IMR-90 (cell line): ENCODE measurements at regions not wholly inside any gene's neighbourhood (a gene's known extent, or its start where the extent isn't known, plus 50 kb on each side); places are given as distances from the start of the nearest gene placed in this dataset.

ENCODE experiments used
- ATAC-seq: fragments of 200-7000 bp; cut with Tn5 transposase; 2 replicates; pipeline ENCODE4 v1.9.1; 2020; ENCODE audit warnings: low read depth, mild to moderate bottlenecking, moderate library complexity
- BruUV-seq: library from RNA; stranded (reverse); fragments of 400-500 nt; replicated peaks from 2 replicates; lab custom pipeline; 2021; lab: Mats Ljungman, UMichigan
- CTCF ChIA-PET: fragments of 300-600 bp; formaldehyde crosslinking; extraction: SDS; loops from one replicate; lab custom pipeline; 2021; ENCODE audit warnings: antibody characterized with exemption; lab: Yijun Ruan, JAX
- POLR2A ChIA-PET: fragments of 300-600 bp; sonication (Branson Sonifier 250); formaldehyde crosslinking; loops from one replicate; lab custom pipeline; 2022; ENCODE audit warnings: antibody characterized with exemption; ENCODE audit not compliant: unreplicated experiment; lab: Charles Lee
- DNase-seq: peaks from one replicate; pipeline ENCODE4 v3.0.0; 2013
- H2AFZ ChIP-seq: replicated peaks from 2 replicates; pipeline ENCODE3; 2013; ENCODE audit warnings: low read length, mild to moderate bottlenecking; ENCODE audit not compliant: poor library complexity
- H2AK5ac ChIP-seq: 2 replicates; pipeline ENCODE4 v1.6.1; 2013; ENCODE audit warnings: low read depth, low read length, inconsistent platforms
- H2AK9ac ChIP-seq: replicated peaks from 2 replicates; pipeline ENCODE3; 2013; ENCODE audit warnings: mild to moderate bottlenecking, low read depth, low read length, moderate library complexity; ENCODE audit not compliant: poor library complexity
- H2BK120ac ChIP-seq: 2 replicates; pipeline ENCODE4 v1.6.1; 2013; ENCODE audit warnings: low read depth, low read length, inconsistent platforms
- H2BK15ac ChIP-seq: 3 replicates; pipeline ENCODE4 v1.6.1; 2013; ENCODE audit warnings: low read depth, low read length, inconsistent platforms
- H2BK20ac ChIP-seq: 2 replicates; pipeline ENCODE4 v1.6.1; 2013; ENCODE audit warnings: low read depth, mild to moderate bottlenecking, inconsistent platforms, low read length, moderate library complexity
- H2BK5ac ChIP-seq: 2 replicates; pipeline ENCODE4 v1.6.1; 2013; ENCODE audit warnings: mild to moderate bottlenecking, low read depth, low read length, inconsistent platforms; ENCODE audit not compliant: poor library complexity, severe bottlenecking
- H3K14ac ChIP-seq: replicated peaks from 2 replicates; pipeline ENCODE4 v1.6.1; 2013; ENCODE audit warnings: low read depth, low read length, inconsistent platforms
- H3K18ac ChIP-seq: 2 replicates; pipeline ENCODE4 v1.6.1; 2013; ENCODE audit warnings: low read depth, low read length, control low read depth
- H3K23ac ChIP-seq: 2 replicates; pipeline ENCODE4 v1.6.1; 2013; ENCODE audit warnings: low read depth, low read length, inconsistent platforms
- H3K27ac ChIP-seq: 2 replicates; pipeline ENCODE4 v1.5.1; 2013; ENCODE audit warnings: mild to moderate bottlenecking, control low read depth, low read length; ENCODE audit not compliant: insufficient read depth
- H3K27me3 ChIP-seq: 2 replicates; pipeline ENCODE4 v1.6.1; 2013; ENCODE audit warnings: low read length; ENCODE audit not compliant: control insufficient read depth, insufficient read depth
- H3K36me3 ChIP-seq: 2 replicates; pipeline ENCODE4 v1.6.1; 2013; ENCODE audit warnings: low read length, mixed read lengths; ENCODE audit not compliant: control insufficient read depth, insufficient read depth
- H3K4ac ChIP-seq: 2 replicates; pipeline ENCODE4 v1.6.1; 2013; ENCODE audit warnings: low read depth, low read length, inconsistent platforms
- H3K4me1 ChIP-seq: 2 replicates; pipeline ENCODE4 v1.6.1; 2013; ENCODE audit warnings: low read length, mixed read lengths; ENCODE audit not compliant: control insufficient read depth, insufficient read depth
- H3K4me2 ChIP-seq: 2 replicates; pipeline ENCODE4 v1.6.1; 2013; ENCODE audit warnings: low read depth, mild to moderate bottlenecking, control low read depth, low read length, moderate library complexity
- H3K4me3 ChIP-seq: 2 replicates; pipeline ENCODE4 v1.5.1; 2013; ENCODE audit warnings: low read depth, mild to moderate bottlenecking, control low read depth, low read length, moderate library complexity; ENCODE audit not compliant: insufficient read depth
- H3K56ac ChIP-seq: 2 replicates; pipeline ENCODE4 v1.6.1; 2013; ENCODE audit warnings: low read length, inconsistent platforms; ENCODE audit not compliant: insufficient read depth; ENCODE audit errors: extremely low read depth
- H3K79me1 ChIP-seq, 2 experiments: 2 replicates each; pipeline ENCODE4 v1.6.1; 2013; ENCODE audit warnings: low read length in 2 of 2, inconsistent platforms in 1 of 2, low read depth in 1 of 2
- H3K9ac ChIP-seq: 2 replicates; pipeline ENCODE4 v1.6.1; 2013; ENCODE audit warnings: low read depth, low read length, control low read depth
- H3K9me1 ChIP-seq: 2 replicates; pipeline ENCODE4 v1.6.1; 2013; ENCODE audit warnings: low read length, inconsistent platforms; ENCODE audit not compliant: insufficient read depth
- H3K9me3 ChIP-seq: 2 replicates; pipeline ENCODE4 v1.6.1; 2013; ENCODE audit warnings: low read length; ENCODE audit not compliant: control insufficient read depth, insufficient read depth
- H4K20me1 ChIP-seq: 2 replicates; pipeline ENCODE4 v1.6.1; 2013; ENCODE audit warnings: low read length, inconsistent platforms; ENCODE audit not compliant: insufficient read depth
- H4K5ac ChIP-seq: 2 replicates; pipeline ENCODE4 v1.6.1; 2013; ENCODE audit warnings: mild to moderate bottlenecking, low read depth, low read length, control low read depth
- H4K8ac ChIP-seq, 2 experiments: 2 replicates each; pipeline ENCODE4 v1.6.1; 2013; ENCODE audit warnings: low read depth in 2 of 2, low read length in 2 of 2, control low read depth in 1 of 2, inconsistent platforms in 1 of 2
- H4K91ac ChIP-seq: 2 replicates; pipeline ENCODE4 v1.6.1; 2013; ENCODE audit warnings: low read depth, low read length, inconsistent platforms; ENCODE audit not compliant: insufficient read depth
- BHLHE40 ChIP-seq: fragments of 150-350 bp; IDR thresholded peaks from 2 replicates; pipeline ENCODE4 v1.6.1; 2016; ENCODE audit warnings: mild to moderate bottlenecking, low read depth, low read length
- CHD1 ChIP-seq: IDR thresholded peaks from 2 replicates; pipeline ENCODE4 v1.6.1; 2012; ENCODE audit warnings: low read depth, low read length, improper control_type of control experiment
- FOS ChIP-seq: fragments of 150-350 bp; IDR thresholded peaks from 2 replicates; pipeline ENCODE4 v1.6.1; 2016; ENCODE audit warnings: low read depth, low read length
- MAFK ChIP-seq: IDR thresholded peaks from 2 replicates; pipeline ENCODE4 v1.6.1; 2012; ENCODE audit warnings: low read depth, low read length, improper control_type of control experiment
- MXI1 ChIP-seq: IDR thresholded peaks from 2 replicates; pipeline ENCODE4 v1.6.1; 2012; ENCODE audit warnings: low read depth, mild to moderate bottlenecking, low read length, moderate library complexity, borderline replicate concordance
- NFE2L2 ChIP-seq: fragments of 150-350 bp; IDR thresholded peaks from 2 replicates; pipeline ENCODE4 v1.6.1; 2016; ENCODE audit warnings: low read depth, mild to moderate bottlenecking, low read length
- RAD21 ChIP-seq: IDR thresholded peaks from 2 replicates; pipeline ENCODE4 v1.6.1; 2012; ENCODE audit warnings: low read length, improper control_type of control experiment
- WGBS, 2 experiments: methylation state at CpG; one replicate each; pipeline versions ENCODE4 v1.1.5 to v1.1.7; 2013; ENCODE audit warnings: missing lambda C conversion rate in 2 of 2; ENCODE audit not compliant: insufficient read length in 1 of 2; ENCODE audit errors: extremely low coverage in 2 of 2; 5-methylcytosine and 5-hydroxymethylcytosine counted together
- dilution Hi-C: fragments of 300-500 bp; cut with HindIII; formaldehyde crosslinking; loops from one replicate; pipeline ENCODE4 v1.14.3; 2018; ENCODE audit warnings: low sequenced_read_pairs; ENCODE audit not compliant: unreplicated experiment
- in situ Hi-C: fragments of 300-500 bp; cut with MboI; formaldehyde crosslinking; loops from 3 replicates; pipeline ENCODE4 v1.14.3; 2019; ENCODE audit warnings: low sequenced_read_pairs, inconsistent platforms, mixed read lengths
- intact Hi-C: fragments of 100-400 bp; cut with micrococcal nuclease; formaldehyde crosslinking; loops from 2 replicates; pipeline ENCODE4 v1.10.0; 2022
- TF ChIP-seq, protein P1 (sequence below): fragments of 150-350 bp; IDR thresholded peaks from 2 replicates; pipeline ENCODE4 v1.6.1; 2016; ENCODE audit warnings: low read depth, mild to moderate bottlenecking, low read length, moderate library complexity, borderline replicate concordance
- TF ChIP-seq, protein P2 (sequence below): fragments of 150-350 bp; IDR thresholded peaks from 2 replicates; pipeline ENCODE4 v1.6.1; 2017; ENCODE audit warnings: mild to moderate bottlenecking, antibody characterized with exemption, low read length, low read depth

DNA sequence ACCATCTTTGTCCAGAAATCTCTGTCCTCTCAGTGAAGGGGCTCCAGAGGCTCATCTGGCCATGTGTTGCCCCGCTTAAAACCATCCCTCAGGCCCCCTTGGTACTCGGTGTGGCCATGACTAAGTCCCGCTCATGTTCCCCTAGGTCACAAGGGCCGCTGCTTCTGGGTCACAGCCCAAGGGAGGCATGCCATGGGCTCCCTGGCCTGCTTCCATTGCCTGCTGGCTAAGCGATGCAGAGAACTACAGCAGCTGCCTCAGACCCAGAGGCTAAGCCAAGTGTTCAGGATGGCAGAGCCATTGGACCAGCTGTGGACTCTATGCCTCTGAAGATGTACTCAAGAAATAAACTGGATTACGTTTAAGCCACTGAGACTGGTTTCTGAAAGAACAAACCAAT is 95.5 kb downstream of the ZFP64 start:
- in situ Hi-C loops: loop anchor here (25.0 kb wide), 1 partner anchor 1109 kb away; no protein-coding TSS in a partner anchor
- Histone ChIP-seq H3K4ac (no peak overlapping the region), H3K9me3 (no peaks in the 10 kb centered on the region), H3K14ac (no peak overlapping the region), H2BK15ac (no peak overlapping the region), H3K9ac (no peak overlapping the region), H2AK9ac (no peak overlapping the region), H2BK120ac (no peak overlapping the region), H3K56ac (no peak overlapping the region), H3K18ac (no peak overlapping the region), H4K5ac (no peak overlapping the region), H3K9me1 (0 out of 2 replicates have a peak, but pooled peaks cover 4% of the 10 kb centered on the region), H3K79me1 (no peaks in the 10 kb centered on the region), H2AK5ac (no peak overlapping the region), H3K4me1 (no peaks in the 10 kb centered on the region; the same call in 1 of the 2 replicates), H4K8ac (no peak overlapping the region), H4K20me1 (peaks cover 3% of the 10 kb centered on the region; the same call in 1 of the 2 replicates), H2BK5ac (no peak overlapping the region), H3K27me3 (no peaks in the 10 kb centered on the region), H3K4me3 (no peak overlapping the region), H3K27ac (no peak overlapping the region), H3K36me3 (peaks cover 13% of the 10 kb centered on the region; the same call in 1 of the 2 replicates), H4K91ac (no peak overlapping the region), H2BK20ac (no peak overlapping the region), H3K23ac (no peak overlapping the region), H3K4me2 (no peak overlapping the region), H2AFZ (no peak overlapping the region)
- no TSS peak for BruUV-seq
- DNase-seq (no peak), ATAC-seq (no peak)
- POLR2A ChIA-PET: no interaction called here
- dilution Hi-C loops: no loop called here
- TF ChIP-seq RAD21 (no peak), FOS (no peak), MXI1 (no peak), NFE2L2 (no peak), CHD1 (no peak), MAFK (no peak), BHLHE40 (no peak)
- TF ChIP-seq, protein P1, sequence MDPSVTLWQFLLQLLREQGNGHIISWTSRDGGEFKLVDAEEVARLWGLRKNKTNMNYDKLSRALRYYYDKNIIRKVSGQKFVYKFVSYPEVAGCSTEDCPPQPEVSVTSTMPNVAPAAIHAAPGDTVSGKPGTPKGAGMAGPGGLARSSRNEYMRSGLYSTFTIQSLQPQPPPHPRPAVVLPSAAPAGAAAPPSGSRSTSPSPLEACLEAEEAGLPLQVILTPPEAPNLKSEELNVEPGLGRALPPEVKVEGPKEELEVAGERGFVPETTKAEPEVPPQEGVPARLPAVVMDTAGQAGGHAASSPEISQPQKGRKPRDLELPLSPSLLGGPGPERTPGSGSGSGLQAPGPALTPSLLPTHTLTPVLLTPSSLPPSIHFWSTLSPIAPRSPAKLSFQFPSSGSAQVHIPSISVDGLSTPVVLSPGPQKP: no peak
- TF ChIP-seq, protein P2, sequence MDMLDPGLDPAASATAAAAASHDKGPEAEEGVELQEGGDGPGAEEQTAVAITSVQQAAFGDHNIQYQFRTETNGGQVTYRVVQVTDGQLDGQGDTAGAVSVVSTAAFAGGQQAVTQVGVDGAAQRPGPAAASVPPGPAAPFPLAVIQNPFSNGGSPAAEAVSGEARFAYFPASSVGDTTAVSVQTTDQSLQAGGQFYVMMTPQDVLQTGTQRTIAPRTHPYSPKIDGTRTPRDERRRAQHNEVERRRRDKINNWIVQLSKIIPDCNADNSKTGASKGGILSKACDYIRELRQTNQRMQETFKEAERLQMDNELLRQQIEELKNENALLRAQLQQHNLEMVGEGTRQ: no peak
- intact Hi-C loops: no loop called here
- whole genome bisulfite sequencing, 2 experiments: 98% methylated on average over 4 of the region's 6 CpGs; no CpG with 5 or more reads in 1 of the 2 experiments
- CTCF ChIA-PET: no interaction called here
